Panc1 (cell line): ENCODE measurements at regions not wholly inside any gene's neighbourhood (a gene's known extent, or its start where the extent isn't known, plus 50 kb on each side); places are given as distances from the start of the nearest gene placed in this dataset.

ENCODE experiments used
- ATAC-seq: fragments of 200-7000 bp; cut with Tn5 transposase; 2 replicates; pipeline ENCODE4 v1.9.1; 2020; ENCODE audit warnings: mild to moderate bottlenecking, moderate library complexity
- BruUV-seq: library from RNA; stranded (reverse); fragments of 400-500 nt; replicated peaks from 2 replicates; lab custom pipeline; 2021; lab: Mats Ljungman, UMichigan
- CTCF ChIA-PET: fragments of 300-600 bp; sonication (Branson Sonifier 250); formaldehyde crosslinking; loops from one replicate; lab custom pipeline; 2022; ENCODE audit warnings: antibody characterized with exemption; lab: Charles Lee
- POLR2A ChIA-PET: fragments of 300-600 bp; sonication (Branson Sonifier 250); formaldehyde crosslinking; loops from one replicate; lab custom pipeline; 2022; ENCODE audit warnings: antibody characterized with exemption; lab: Charles Lee
- DNase-seq: peaks from one replicate; pipeline ENCODE4 v3.0.0-alpha.2; 2010; ENCODE audit warnings: low read depth, low spot score
- H3K27ac ChIP-seq: 2 replicates; pipeline ENCODE4 v1.5.1; 2011; ENCODE audit warnings: mild to moderate bottlenecking, low read length, inconsistent platforms
- H3K27me3 ChIP-seq: fragments of 200-500 bp; sonication (Bioruptor generic); 2 replicates; pipeline ENCODE4 v1.6.0; 2014; ENCODE audit warnings: low read length, inconsistent platforms; ENCODE audit not compliant: control insufficient read depth, insufficient read depth
- H3K36me3 ChIP-seq: fragments of 200-500 bp; sonication (Bioruptor generic); 2 replicates; pipeline ENCODE4 v1.5.1; 2014; ENCODE audit warnings: inconsistent platforms, mild to moderate bottlenecking, low read length, moderate library complexity; ENCODE audit not compliant: control insufficient read depth, insufficient read depth
- H3K4me1 ChIP-seq: 2 replicates; pipeline ENCODE4 v1.5.1; 2011; ENCODE audit warnings: inconsistent platforms, mild to moderate bottlenecking, low read length, moderate library complexity; ENCODE audit not compliant: control insufficient read depth, insufficient read depth
- H3K4me3 ChIP-seq, 2 experiments: 2 replicates each; pipeline ENCODE4 v1.5.1; 2011 to 2012; ENCODE audit warnings: low read depth in 2 of 2, low read length in 2 of 2, mild to moderate bottlenecking in 2 of 2, inconsistent platforms in 1 of 2, moderate library complexity in 1 of 2
- H3K9me3 ChIP-seq: fragments of 200-500 bp; sonication (Bioruptor generic); 2 replicates; pipeline ENCODE4 v1.5.1; 2014; ENCODE audit warnings: low read depth, mild to moderate bottlenecking, inconsistent platforms, low read length, moderate library complexity; ENCODE audit not compliant: control insufficient read depth, insufficient read depth
- POLR2AphosphoS5 ChIP-seq: IDR thresholded peaks from 2 replicates; pipeline ENCODE4 v1.6.1; 2012; ENCODE audit warnings: mild to moderate bottlenecking, low read depth, low read length, moderate library complexity
- SIN3A ChIP-seq: IDR thresholded peaks from 2 replicates; pipeline ENCODE4 v1.6.1; 2012; ENCODE audit warnings: low read depth, mild to moderate bottlenecking, low read length, moderate library complexity, borderline replicate concordance; ENCODE audit not compliant: insufficient read depth
- TCF7L2 ChIP-seq: IDR thresholded peaks from 2 replicates; pipeline ENCODE4 v1.6.1; 2011; ENCODE audit warnings: mild to moderate bottlenecking, low read depth, low read length, inconsistent platforms
- in situ Hi-C: cut with HindIII; loops from 2 replicates; pipeline ENCODE4 v1.10.0; 2016; ENCODE audit warnings: low sequenced_read_pairs, low pct_unique_long_range_greater_than_20kb
- intact Hi-C: fragments of 100-400 bp; cut with micrococcal nuclease; formaldehyde crosslinking; loops from one replicate; pipeline ENCODE4 v1.10.0; 2022; ENCODE audit not compliant: unreplicated experiment
- TF ChIP-seq, protein P1 (sequence below), 2 experiments: IDR thresholded peaks; 2 replicates each; pipeline ENCODE4 v1.6.1; 2011 to 2012; ENCODE audit warnings: low read depth in 2 of 2, control low read depth in 1 of 2, low read length in 1 of 2, mild to moderate bottlenecking in 1 of 2, moderate library complexity in 1 of 2; ENCODE audit not compliant: insufficient read depth in 1 of 2
- TF ChIP-seq, protein P2 (sequence below): fragments of 450-650 bp; IDR thresholded peaks from 2 replicates; pipeline ENCODE4 v1.5.1; 2017; ENCODE audit warnings: mild to moderate bottlenecking

DNA sequence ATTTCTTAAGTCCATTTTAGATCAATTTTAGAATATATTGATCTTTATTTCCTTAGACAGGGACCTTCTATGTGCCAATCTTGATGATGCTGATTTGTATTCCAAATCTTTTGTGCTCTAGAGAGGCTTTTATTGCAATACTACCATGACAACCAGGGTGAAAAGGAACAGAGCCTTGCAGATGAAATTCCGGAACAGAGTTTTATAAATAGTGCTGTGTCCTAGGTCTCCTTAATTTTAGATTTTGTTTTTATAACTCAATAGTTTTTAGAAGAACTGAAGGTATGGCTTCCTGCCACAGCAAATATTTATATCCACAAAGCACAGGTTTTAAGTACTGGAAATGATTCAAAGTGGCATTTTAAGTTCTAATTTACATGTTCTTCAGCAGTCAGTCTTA, 160.2 kb downstream of the PMAIP1 start:
- TF ChIP-seq TCF7L2: no peak
- TF ChIP-seq, protein P1, sequence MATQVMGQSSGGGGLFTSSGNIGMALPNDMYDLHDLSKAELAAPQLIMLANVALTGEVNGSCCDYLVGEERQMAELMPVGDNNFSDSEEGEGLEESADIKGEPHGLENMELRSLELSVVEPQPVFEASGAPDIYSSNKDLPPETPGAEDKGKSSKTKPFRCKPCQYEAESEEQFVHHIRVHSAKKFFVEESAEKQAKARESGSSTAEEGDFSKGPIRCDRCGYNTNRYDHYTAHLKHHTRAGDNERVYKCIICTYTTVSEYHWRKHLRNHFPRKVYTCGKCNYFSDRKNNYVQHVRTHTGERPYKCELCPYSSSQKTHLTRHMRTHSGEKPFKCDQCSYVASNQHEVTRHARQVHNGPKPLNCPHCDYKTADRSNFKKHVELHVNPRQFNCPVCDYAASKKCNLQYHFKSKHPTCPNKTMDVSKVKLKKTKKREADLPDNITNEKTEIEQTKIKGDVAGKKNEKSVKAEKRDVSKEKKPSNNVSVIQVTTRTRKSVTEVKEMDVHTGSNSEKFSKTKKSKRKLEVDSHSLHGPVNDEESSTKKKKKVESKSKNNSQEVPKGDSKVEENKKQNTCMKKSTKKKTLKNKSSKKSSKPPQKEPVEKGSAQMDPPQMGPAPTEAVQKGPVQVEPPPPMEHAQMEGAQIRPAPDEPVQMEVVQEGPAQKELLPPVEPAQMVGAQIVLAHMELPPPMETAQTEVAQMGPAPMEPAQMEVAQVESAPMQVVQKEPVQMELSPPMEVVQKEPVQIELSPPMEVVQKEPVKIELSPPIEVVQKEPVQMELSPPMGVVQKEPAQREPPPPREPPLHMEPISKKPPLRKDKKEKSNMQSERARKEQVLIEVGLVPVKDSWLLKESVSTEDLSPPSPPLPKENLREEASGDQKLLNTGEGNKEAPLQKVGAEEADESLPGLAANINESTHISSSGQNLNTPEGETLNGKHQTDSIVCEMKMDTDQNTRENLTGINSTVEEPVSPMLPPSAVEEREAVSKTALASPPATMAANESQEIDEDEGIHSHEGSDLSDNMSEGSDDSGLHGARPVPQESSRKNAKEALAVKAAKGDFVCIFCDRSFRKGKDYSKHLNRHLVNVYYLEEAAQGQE (IDR thresholded peaks at IDR 0.05; ENCODE audit: insufficient read depth in 1 of 2, low read depth in 2 of 2, low read length in 1 of 2): no peak
- TF ChIP-seq SIN3A: no peak
- no peak for TF ChIP-seq POLR2AphosphoS5
- TF ChIP-seq, protein P2, sequence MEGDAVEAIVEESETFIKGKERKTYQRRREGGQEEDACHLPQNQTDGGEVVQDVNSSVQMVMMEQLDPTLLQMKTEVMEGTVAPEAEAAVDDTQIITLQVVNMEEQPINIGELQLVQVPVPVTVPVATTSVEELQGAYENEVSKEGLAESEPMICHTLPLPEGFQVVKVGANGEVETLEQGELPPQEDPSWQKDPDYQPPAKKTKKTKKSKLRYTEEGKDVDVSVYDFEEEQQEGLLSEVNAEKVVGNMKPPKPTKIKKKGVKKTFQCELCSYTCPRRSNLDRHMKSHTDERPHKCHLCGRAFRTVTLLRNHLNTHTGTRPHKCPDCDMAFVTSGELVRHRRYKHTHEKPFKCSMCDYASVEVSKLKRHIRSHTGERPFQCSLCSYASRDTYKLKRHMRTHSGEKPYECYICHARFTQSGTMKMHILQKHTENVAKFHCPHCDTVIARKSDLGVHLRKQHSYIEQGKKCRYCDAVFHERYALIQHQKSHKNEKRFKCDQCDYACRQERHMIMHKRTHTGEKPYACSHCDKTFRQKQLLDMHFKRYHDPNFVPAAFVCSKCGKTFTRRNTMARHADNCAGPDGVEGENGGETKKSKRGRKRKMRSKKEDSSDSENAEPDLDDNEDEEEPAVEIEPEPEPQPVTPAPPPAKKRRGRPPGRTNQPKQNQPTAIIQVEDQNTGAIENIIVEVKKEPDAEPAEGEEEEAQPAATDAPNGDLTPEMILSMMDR: no peak
- no peaks in the 10 kb centered on the region for H3K4me1 ChIP-seq
- ChIA-PET POLR2A (no interaction called here), CTCF (no interaction called here)
- DNase-seq: no peak
- ATAC-seq: no peak
- in situ Hi-C loops (no loop called here), intact Hi-C loops (no loop called here)
- no peaks in the 10 kb centered on the region for H3K36me3 ChIP-seq
- no peaks in the 10 kb centered on the region; the same call in 1 of the 2 replicates for H3K9me3 ChIP-seq
- no peak overlapping the region for H3K4me3 ChIP-seq
- no peaks in the 10 kb centered on the region for H3K27me3 ChIP-seq
- BruUV-seq: no TSS peak
- no peak overlapping the region for H3K27ac ChIP-seq

DNA sequence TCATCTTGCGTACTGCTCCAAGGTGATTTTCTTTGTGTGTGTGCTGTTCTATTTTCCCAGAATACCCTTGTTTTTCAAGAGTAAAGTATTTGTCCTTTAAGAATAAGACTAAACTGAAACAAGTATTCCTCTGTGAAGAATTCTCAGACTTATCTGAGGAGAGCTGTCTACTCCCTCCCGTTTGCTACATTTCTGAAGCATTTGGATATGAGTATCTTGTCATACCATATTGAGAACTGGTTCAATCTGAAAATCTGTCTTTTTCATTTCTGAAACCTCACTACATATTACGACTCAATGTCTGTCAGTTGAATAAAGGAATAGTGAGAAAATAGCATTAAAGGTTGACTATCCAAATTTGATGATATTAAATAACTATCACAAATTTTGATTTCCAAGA, 159.4 kb downstream of the PMAIP1 start:
- no peaks in the 10 kb centered on the region for H3K27me3 ChIP-seq
- ChIA-PET CTCF (no interaction called here), POLR2A (no interaction called here)
- intact Hi-C loops: no loop called here
- no peak for DNase-seq
- TF ChIP-seq, protein P1 (IDR thresholded peaks at IDR 0.05; ENCODE audit: insufficient read depth in 1 of 2, low read depth in 2 of 2, low read length in 1 of 2): no peak
- TF ChIP-seq POLR2AphosphoS5 (no peak), SIN3A (no peak), TCF7L2 (no peak)
- TF ChIP-seq, protein P2: no peak
- ATAC-seq: no peak
- in situ Hi-C loops: no loop called here
- no peaks in the 10 kb centered on the region for H3K36me3 ChIP-seq
- H3K9me3 ChIP-seq: no peaks in the 10 kb centered on the region; the same call in 1 of the 2 replicates
- no peak overlapping the region for H3K4me3 ChIP-seq
- no peak overlapping the region for H3K27ac ChIP-seq
- no peaks in the 10 kb centered on the region for H3K4me1 ChIP-seq
- no TSS peak for BruUV-seq
